Endothelial cell of umbilical vein (primary cell): ENCODE measurements at regions not wholly inside any gene's neighbourhood (a gene's known extent, or its start where the extent isn't known, plus 50 kb on each side); places are given as distances from the start of the nearest gene placed in this dataset.

Source experiments
- BruUV-seq: library from RNA; stranded (reverse); fragments of 400-500 nt; replicated peaks from 2 replicates; lab custom pipeline; 2021; lab: Mats Ljungman, UMichigan
- CTCF ChIA-PET: fragments of 300-600, 350-600 bp; sonication (Branson Sonifier 250); formaldehyde crosslinking; loops from one replicate; lab custom pipeline; 2021; ENCODE audit warnings: antibody characterized with exemption, inconsistent platforms; lab: Charles Lee
- POLR2A ChIA-PET: fragments of 300-600, 350-600 bp; sonication (Branson Sonifier 250); formaldehyde crosslinking; loops from one replicate; lab custom pipeline; 2021; ENCODE audit warnings: antibody characterized with exemption, inconsistent platforms; lab: Charles Lee
- DNase-seq: peaks from one replicate; pipeline ENCODE4 v3.0.0-alpha.2; 2011; ENCODE audit warnings: low read depth, low spot score
- FAIRE-seq: peaks from 2 replicates; lab custom pipeline; 2011; peaks lifted over from hg19 to GRCh38; lab: Jason Lieb, UNC
- H2AFZ ChIP-seq: 2 replicates; pipeline ENCODE4 v1.6.0; 2012; ENCODE audit warnings: low read depth, low read length, control low read depth, inconsistent platforms
- H3K27ac ChIP-seq: 2 replicates; pipeline ENCODE4 v1.5.1; 2011; ENCODE audit warnings: low read depth, mild to moderate bottlenecking, control low read depth, low read length, moderate library complexity; ENCODE audit not compliant: insufficient read depth
- H3K27me3 ChIP-seq, 2 experiments: 2 replicates each; pipeline versions ENCODE4 v1.6.0 to v1.6.1; 2011; ENCODE audit warnings: low read length in 2 of 2, mixed read lengths in 1 of 2; ENCODE audit not compliant: control insufficient read depth in 2 of 2, insufficient read depth in 2 of 2
- H3K36me3 ChIP-seq, 2 experiments: 2 replicates in 1 of 2; 3 replicates in 1 of 2; pipeline ENCODE4 v1.5.1; 2011; ENCODE audit warnings: low read length in 2 of 2, mild to moderate bottlenecking in 1 of 2, moderate library complexity in 1 of 2; ENCODE audit not compliant: control insufficient read depth in 2 of 2, insufficient read depth in 2 of 2; ENCODE audit errors: extremely low read depth in 1 of 2
- H3K4me1 ChIP-seq: 3 replicates; pipeline ENCODE4 v1.5.1; 2011; ENCODE audit warnings: mild to moderate bottlenecking, low read length; ENCODE audit not compliant: control insufficient read depth, insufficient read depth; ENCODE audit errors: extremely low read depth
- H3K4me2 ChIP-seq: 2 replicates; pipeline ENCODE4 v1.6.1; 2011; ENCODE audit warnings: low read length, control low read depth, mixed read lengths; ENCODE audit not compliant: insufficient read depth
- H3K4me3 ChIP-seq, 3 experiments: fragments of 200-600 bp in 1 of 3; sonication (generic), shearing (Covaris generic) in 1 of 3; replicated peaks in 1 of 3; 2 replicates each; pipeline ENCODE4 v1.5.1; 2011 to 2016; ENCODE audit warnings: control low read depth in 3 of 3, low read length in 3 of 3, mild to moderate bottlenecking in 2 of 3, inconsistent platforms in 1 of 3, low read depth in 1 of 3, moderate library complexity in 1 of 3; ENCODE audit not compliant: insufficient read depth in 1 of 3
- H3K79me2 ChIP-seq: 2 replicates; pipeline ENCODE4 v1.6.0; 2012; ENCODE audit warnings: low read length, inconsistent platforms; ENCODE audit not compliant: control insufficient read depth, insufficient read depth
- H3K9ac ChIP-seq: replicated peaks from 2 replicates; pipeline ENCODE3; 2011; ENCODE audit warnings: low read length, control low read depth; ENCODE audit not compliant: insufficient read depth; ENCODE audit errors: extremely low read depth
- H3K9me1 ChIP-seq: replicated peaks from 3 replicates; pipeline ENCODE4 v1.6.0; 2011; ENCODE audit warnings: mild to moderate bottlenecking, low read length; ENCODE audit not compliant: control insufficient read depth, insufficient read depth; ENCODE audit errors: extremely low read depth
- H3K9me3 ChIP-seq: replicated peaks from 2 replicates; pipeline ENCODE4 v1.5.1; 2012; ENCODE audit warnings: low read length, inconsistent platforms; ENCODE audit not compliant: control insufficient read depth, insufficient read depth
- H4K20me1 ChIP-seq: replicated peaks from 2 replicates; pipeline ENCODE3; 2011; ENCODE audit warnings: mild to moderate bottlenecking, low read length; ENCODE audit not compliant: control insufficient read depth, insufficient read depth; ENCODE audit errors: extremely low read depth
- CTCF ChIP-seq, 2 donors: IDR thresholded peaks; 1 replicate in 1 of 2; 2 replicates in 1 of 2; pipeline ENCODE4 v1.5.1; 2011; ENCODE audit warnings: low read length in 2 of 2, mild to moderate bottlenecking in 2 of 2, moderate library complexity in 2 of 2, control low read depth in 1 of 2, inconsistent platforms in 1 of 2, low read depth in 1 of 2; ENCODE audit not compliant: insufficient read depth in 1 of 2; ENCODE audit errors: extremely low read depth in 1 of 2
- EZH2 ChIP-seq: IDR thresholded peaks from 2 replicates; pipeline ENCODE4 v1.6.1; 2012; ENCODE audit warnings: borderline replicate concordance, low read depth, mild to moderate bottlenecking, moderate library complexity, low read length, inconsistent platforms; ENCODE audit not compliant: severe bottlenecking
- FOS ChIP-seq: IDR thresholded peaks from 2 replicates; pipeline ENCODE4 v1.6.1; 2011; ENCODE audit warnings: mild to moderate bottlenecking, low read length, moderate library complexity, borderline replicate concordance; ENCODE audit not compliant: insufficient read depth
- GATA2 ChIP-seq: IDR thresholded peaks from 2 replicates; pipeline ENCODE4 v1.7.0; 2011; ENCODE audit warnings: low read depth, mild to moderate bottlenecking, moderate library complexity, mixed read lengths, low read length; ENCODE audit not compliant: insufficient read length, insufficient read depth
- JUN ChIP-seq: IDR thresholded peaks from 2 replicates; pipeline ENCODE4 v1.6.1; 2011; ENCODE audit warnings: borderline replicate concordance, low read depth; ENCODE audit not compliant: insufficient read length, insufficient read depth
- MAX ChIP-seq: IDR thresholded peaks from 2 replicates; pipeline ENCODE4 v1.6.1; 2011; ENCODE audit not compliant: insufficient read depth, insufficient read length
- MYC ChIP-seq: IDR thresholded peaks from one replicate; pipeline ENCODE4 v1.6.1; 2011; ENCODE audit warnings: mild to moderate bottlenecking, low read depth, low read length
- POLR2A ChIP-seq: IDR thresholded peaks from 2 replicates; pipeline ENCODE4 v1.6.1; 2012; ENCODE audit warnings: low read depth, mild to moderate bottlenecking, control low read depth, low read length
- POLR2AphosphoS5 ChIP-seq: IDR thresholded peaks from 2 replicates; pipeline ENCODE4 v1.6.1; 2012; ENCODE audit warnings: low read depth, mild to moderate bottlenecking, control low read depth, low read length, moderate library complexity; ENCODE audit not compliant: insufficient read depth
- dilution Hi-C: fragments of 300-500 bp; cut with MboI; formaldehyde crosslinking; loops from one replicate; pipeline ENCODE4 v1.15.0; 2019; ENCODE audit warnings: low sequenced_read_pairs; ENCODE audit not compliant: extremely low pct_ligation_motif_present
- intact Hi-C: fragments of 100-400 bp; cut with micrococcal nuclease; formaldehyde crosslinking; loops from one replicate; pipeline ENCODE4 v1.10.0; 2022

GRCh38 chr16:85256190-85256739 lies 144.0 kb upstream of the CIBAR2 start:
- dilution Hi-C loops (no loop called here), intact Hi-C loops (no loop called here)
- Histone ChIP-seq H2AFZ (no peak overlapping the region), H3K4me1 (no peaks in the 10 kb centered on the region), H4K20me1 (no peaks in the 10 kb centered on the region), H3K27me3 (no peaks in the 10 kb centered on the region), H3K36me3 (no peaks in the 10 kb centered on the region), H3K4me2 (no peak overlapping the region), H3K4me3 (no peak overlapping the region), H3K79me2 (no peaks in the 10 kb centered on the region), H3K9me1 (no peaks in the 10 kb centered on the region), H3K9ac (no peak overlapping the region), H3K9me3 (no peaks in the 10 kb centered on the region), H3K27ac (no peak overlapping the region)
- FAIRE-seq (no peak), DNase-seq (no peak)
- ChIA-PET CTCF (interaction anchor here (0.6 to 0.7 kb wide), 2 partner anchors 11 to 19 kb away, joined by 3 to 4 read pairs; no protein-coding TSS in a partner anchor), POLR2A (no interaction called here)
- BruUV-seq = no TSS peak
- TF ChIP-seq POLR2A (no peak), FOS (no peak)

GRCh38 chr16:85257483-85257882 lies 145.2 kb upstream of the CIBAR2 start:
- Histone ChIP-seq H2AFZ (no peak overlapping the region), H3K79me2 (no peaks in the 10 kb centered on the region), H3K4me1 (no peaks in the 10 kb centered on the region), H4K20me1 (no peaks in the 10 kb centered on the region), H3K9me3 (no peaks in the 10 kb centered on the region), H3K4me2 (no peak overlapping the region), H3K27ac (no peak overlapping the region), H3K27me3 (no peaks in the 10 kb centered on the region), H3K36me3 (no peaks in the 10 kb centered on the region), H3K9ac (no peak overlapping the region), H3K4me3 (no peak overlapping the region), H3K9me1 (no peaks in the 10 kb centered on the region)
- POLR2A ChIA-PET = no interaction called here
- TF ChIP-seq POLR2A (no peak), EZH2 (no peak), POLR2AphosphoS5 (no peak), CTCF (IDR thresholded peaks at IDR 0.05; ENCODE audit: extremely low read depth in 1 of 2, insufficient read depth in 1 of 2, low read depth in 1 of 2, low read length in 2 of 2) (no peak), JUN (no peak), FOS (no peak), GATA2 (no peak), MAX (no peak), MYC (no peak)
- intact Hi-C loops (no loop called here), dilution Hi-C loops (no loop called here)
- no TSS peak for BruUV-seq
- no peak for DNase-seq
- FAIRE-seq = no peak
- CTCF ChIA-PET = interaction anchor here (1.0 to 2.7 kb wide), 4 partner anchors 9 to 143 kb away, joined by 3 to 11 read pairs (median 8); no protein-coding TSS in a partner anchor
